Trophoblast cell (in vitro differentiated cells and primary cell): ENCODE measurements at regions not wholly inside any gene's neighbourhood (a gene's known extent, or its start where the extent isn't known, plus 50 kb on each side); places are given as distances from the start of the nearest gene placed in this dataset.

Experiments used
- DNase-seq, 2 donors: peaks; one replicate each; pipeline ENCODE4 v3.0.0-alpha.2; 2016
- H2AFZ ChIP-seq: 2 replicates; pipeline ENCODE4 v1.6.1; 2013; ENCODE audit warnings: low read length, moderate library complexity, mild to moderate bottlenecking; ENCODE audit not compliant: insufficient read depth, poor library complexity
- H2AK5ac ChIP-seq: 2 replicates; pipeline ENCODE4 v1.6.1; 2013; ENCODE audit warnings: mild to moderate bottlenecking, low read length
- H2BK120ac ChIP-seq: 2 replicates; pipeline ENCODE4 v1.6.1; 2013; ENCODE audit warnings: low read length, mild to moderate bottlenecking, moderate library complexity; ENCODE audit not compliant: insufficient read depth, poor library complexity
- H2BK12ac ChIP-seq: 2 replicates; pipeline ENCODE4 v1.6.1; 2013; ENCODE audit warnings: mild to moderate bottlenecking, low read length, moderate library complexity
- H2BK5ac ChIP-seq: 2 replicates; pipeline ENCODE4 v1.6.1; 2013; ENCODE audit warnings: low read length, low read depth, moderate library complexity, mild to moderate bottlenecking; ENCODE audit not compliant: poor library complexity
- H3K14ac ChIP-seq: 2 replicates; pipeline ENCODE4 v1.6.1; 2013; ENCODE audit warnings: mild to moderate bottlenecking, low read length
- H3K18ac ChIP-seq: 2 replicates; pipeline ENCODE4 v1.6.1; 2013; ENCODE audit warnings: mild to moderate bottlenecking, low read length
- H3K23ac ChIP-seq: 2 replicates; pipeline ENCODE4 v1.6.1; 2013; ENCODE audit warnings: low read length
- H3K27ac ChIP-seq: 2 replicates; pipeline ENCODE4 v1.5.1; 2013; ENCODE audit warnings: low read depth, mild to moderate bottlenecking, inconsistent platforms, low read length, moderate library complexity
- H3K27me3 ChIP-seq: 2 replicates; pipeline ENCODE4 v1.6.1; 2013; ENCODE audit warnings: inconsistent platforms, mild to moderate bottlenecking, low read length, moderate library complexity; ENCODE audit not compliant: insufficient read depth
- H3K36me3 ChIP-seq, 2 experiments: 1 replicate in 1 of 2; 2 replicates in 1 of 2; pipeline ENCODE4 v1.6.1; 2013; ENCODE audit warnings: low read length in 2 of 2, mild to moderate bottlenecking in 2 of 2, moderate library complexity in 1 of 2; ENCODE audit not compliant: insufficient read depth in 2 of 2, control insufficient read depth in 1 of 2
- H3K4ac ChIP-seq: 2 replicates; pipeline ENCODE4 v1.6.1; 2013; ENCODE audit warnings: low read depth, mild to moderate bottlenecking, low read length, moderate library complexity
- H3K4me1 ChIP-seq, 2 experiments: 1 replicate in 1 of 2; 2 replicates in 1 of 2; pipeline ENCODE4 v1.6.1; 2013; ENCODE audit warnings: low read length in 2 of 2, mild to moderate bottlenecking in 2 of 2, moderate library complexity in 1 of 2; ENCODE audit not compliant: insufficient read depth in 2 of 2, control insufficient read depth in 1 of 2
- H3K4me2 ChIP-seq: 2 replicates; pipeline ENCODE4 v1.6.1; 2013; ENCODE audit warnings: inconsistent platforms, mild to moderate bottlenecking, low read length, moderate library complexity
- H3K4me3 ChIP-seq: 2 replicates; pipeline ENCODE4 v1.5.1; 2013; ENCODE audit warnings: mild to moderate bottlenecking, low read depth, low read length, inconsistent platforms
- H3K79me1 ChIP-seq: one replicate; pipeline ENCODE4 v1.6.1; 2013; ENCODE audit warnings: low read length
- H3K79me2 ChIP-seq: 2 replicates; pipeline ENCODE4 v1.6.1; 2013; ENCODE audit warnings: low read length, mild to moderate bottlenecking; ENCODE audit not compliant: control insufficient read depth, insufficient read depth, poor library complexity
- H3K9ac ChIP-seq: 2 replicates; pipeline ENCODE4 v1.6.1; 2013; ENCODE audit warnings: mild to moderate bottlenecking, low read length
- H3K9me3 ChIP-seq: 2 replicates; pipeline ENCODE4 v1.6.1; 2013; ENCODE audit warnings: low read depth, mild to moderate bottlenecking, control low read depth, inconsistent platforms, low read length; ENCODE audit not compliant: insufficient read depth
- H4K12ac ChIP-seq: 2 replicates; pipeline ENCODE4 v1.6.1; 2013; ENCODE audit warnings: low read depth, mild to moderate bottlenecking, low read length, moderate library complexity
- H4K8ac ChIP-seq: 2 replicates; pipeline ENCODE4 v1.6.1; 2013; ENCODE audit warnings: low read depth, mild to moderate bottlenecking, low read length, moderate library complexity
- H4K91ac ChIP-seq: one replicate; pipeline ENCODE4 v1.6.1; 2013; ENCODE audit warnings: low read depth, mild to moderate bottlenecking, low read length, moderate library complexity
- WGBS: extraction: QIAGEN DNeasy Blood & Tissue Kit; methylation state at CpG from one replicate; pipeline ENCODE4 v1.1.7; 2013; ENCODE audit warnings: missing lambda C conversion rate; ENCODE audit not compliant: insufficient read length, insufficient coverage; ENCODE audit errors: extremely low coverage; 5-methylcytosine and 5-hydroxymethylcytosine counted together

DNA sequence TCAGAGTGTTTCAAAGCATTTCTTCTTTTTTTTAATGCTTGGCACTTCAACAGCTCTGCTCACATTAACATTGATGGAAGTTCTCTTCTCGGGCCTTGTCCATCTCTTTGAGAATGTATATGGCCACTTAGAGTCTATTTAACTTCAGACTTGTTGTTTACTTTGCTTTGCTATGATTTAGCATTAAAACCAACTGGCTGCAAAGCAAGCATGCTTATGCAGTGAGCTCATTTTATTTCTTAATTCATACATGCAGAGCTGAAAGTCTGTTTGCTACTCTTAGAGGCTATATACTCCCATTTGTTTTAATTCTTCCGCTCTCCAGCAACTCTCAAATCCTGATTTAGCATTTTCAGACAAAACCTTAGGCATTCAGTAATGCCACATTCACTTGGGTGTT is 107.6 kb upstream of the PACRGL start:
- Histone ChIP-seq H3K79me1 (no peaks in the 10 kb centered on the region), H2BK12ac (no peak overlapping the region), H3K36me3 (no peaks in the 10 kb centered on the region), H2BK120ac (no peak overlapping the region), H2AK5ac (no peak overlapping the region), H3K18ac (no peak overlapping the region), H3K9ac (no peak overlapping the region), H3K4ac (no peak overlapping the region), H4K8ac (no peak overlapping the region), H2BK5ac (no peak overlapping the region), H3K79me2 (no peaks in the 10 kb centered on the region), H4K12ac (no peak overlapping the region), H3K27me3 (no peaks in the 10 kb centered on the region), H3K4me1 (no peaks in the 10 kb centered on the region), H3K14ac (no peak overlapping the region), H3K9me3 (no peaks in the 10 kb centered on the region), H2AFZ (no peak overlapping the region), H3K4me3 (no peak overlapping the region), H3K4me2 (no peak overlapping the region), H3K27ac (no peak overlapping the region), H4K91ac (no peak overlapping the region), H3K23ac (no peak overlapping the region)
- no peak for DNase-seq
- WGBS: no CpG with 5 or more reads among the region's 2 CpGs

DNA sequence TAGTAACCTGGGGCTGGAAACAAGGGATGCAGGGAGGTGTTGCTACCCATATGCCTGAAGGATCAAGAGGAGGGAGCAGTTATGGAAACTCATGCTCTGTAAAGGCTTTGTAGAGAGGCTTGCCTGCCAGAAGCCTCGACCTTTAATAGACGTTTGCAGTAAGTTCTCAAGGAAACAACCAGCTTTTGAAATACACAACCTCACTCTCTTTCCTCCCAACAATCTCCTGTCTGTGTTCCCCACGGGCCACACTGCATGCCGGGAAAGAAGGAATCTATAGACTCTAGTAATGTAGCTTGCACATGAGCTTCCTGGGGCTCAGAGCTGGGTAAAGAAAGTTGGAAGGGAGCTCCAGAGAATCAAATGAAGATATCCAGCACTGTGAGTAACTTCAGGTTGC is 101.6 kb upstream of the PACRGL start:
- no peak overlapping the region for H2AK5ac ChIP-seq
- H3K4me1 ChIP-seq: no peaks in the 10 kb centered on the region
- no peak overlapping the region for H3K4me3 ChIP-seq
- no peak overlapping the region for H3K23ac ChIP-seq
- no CpG with 5 or more reads among the region's 4 CpGs for WGBS
- no peak overlapping the region for H4K91ac ChIP-seq
- H3K18ac ChIP-seq: no peak overlapping the region
- no peak overlapping the region for H3K9ac ChIP-seq
- no peaks in the 10 kb centered on the region for H3K9me3 ChIP-seq
- no peak overlapping the region for H2AFZ ChIP-seq
- no peak overlapping the region for H4K12ac ChIP-seq
- DNase-seq: no peak
- no peaks in the 10 kb centered on the region for H3K79me2 ChIP-seq
- no peak overlapping the region for H3K14ac ChIP-seq
- H2BK12ac ChIP-seq: no peak overlapping the region
- H3K4ac ChIP-seq: no peak overlapping the region
- H2BK5ac ChIP-seq: no peak overlapping the region
- H3K79me1 ChIP-seq: no peaks in the 10 kb centered on the region
- no peak overlapping the region for H3K27ac ChIP-seq
- H3K36me3 ChIP-seq: no peaks in the 10 kb centered on the region
- no peaks in the 10 kb centered on the region for H3K27me3 ChIP-seq
- no peak overlapping the region for H3K4me2 ChIP-seq
- H2BK120ac ChIP-seq: no peak overlapping the region
- H4K8ac ChIP-seq: no peak overlapping the region

- Histone ChIP-seq H4K12ac (no peak overlapping the region), H3K4me3 (no peak overlapping the region), H3K79me1 (no peaks in the 10 kb centered on the region), H2AFZ (no peak overlapping the region), H3K79me2 (no peaks in the 10 kb centered on the region), H2BK5ac (no peak overlapping the region), H3K14ac (no peak overlapping the region), H3K9ac (no peak overlapping the region), H3K27ac (no peak overlapping the region), H2AK5ac (no peak overlapping the region), H2BK12ac (no peak overlapping the region), H3K4me1 (no peaks in the 10 kb centered on the region), H3K4ac (no peak overlapping the region), H3K4me2 (no peak overlapping the region), H3K23ac (no peak overlapping the region), H3K18ac (no peak overlapping the region), H3K9me3 (no peaks in the 10 kb centered on the region), H3K27me3 (no peaks in the 10 kb centered on the region), H2BK120ac (no peak overlapping the region), H4K91ac (no peak overlapping the region), H3K36me3 (no peaks in the 10 kb centered on the region), H4K8ac (no peak overlapping the region)
- no CpG with 5 or more reads among the region's 3 CpGs for WGBS
- peak in 1 of 2 donors; percentile 3 for DNase-seq
These were observed 96.5 kb upstream of the PACRGL start for GRCh38 chr4:20603671-20604313.

DNA sequence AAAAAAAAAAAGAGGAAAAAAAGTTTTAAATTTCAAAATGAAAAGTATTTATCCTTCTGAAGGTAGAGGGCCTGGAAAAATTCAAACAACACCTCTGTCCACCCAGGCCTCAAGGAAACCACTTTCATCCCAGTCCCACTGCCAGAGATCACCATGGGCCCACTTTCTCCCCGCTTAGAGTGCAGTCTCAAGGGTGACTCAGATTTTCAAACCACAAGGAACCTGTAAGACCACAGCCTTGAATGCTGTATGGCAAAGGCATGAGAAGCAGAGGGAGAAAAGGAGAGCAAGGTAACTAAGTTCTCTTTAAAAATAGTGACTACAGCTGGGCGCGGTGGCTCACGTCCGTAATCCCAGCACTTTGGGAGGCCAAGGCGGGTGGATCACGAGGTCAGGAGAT is 87.9 kb upstream of the PACRGL start:
- H3K27ac ChIP-seq: no peak overlapping the region
- H2BK5ac ChIP-seq: no peak overlapping the region
- no peak overlapping the region for H2BK12ac ChIP-seq
- H3K79me2 ChIP-seq: no peaks in the 10 kb centered on the region
- H3K9me3 ChIP-seq: no peaks in the 10 kb centered on the region
- H2AK5ac ChIP-seq: no peak overlapping the region
- H3K4me3 ChIP-seq: no peak overlapping the region
- no peaks in the 10 kb centered on the region for H3K79me1 ChIP-seq
- H4K12ac ChIP-seq: no peak overlapping the region
- no peak for DNase-seq
- no peak overlapping the region for H4K8ac ChIP-seq
- H3K4ac ChIP-seq: no peak overlapping the region
- no peak overlapping the region for H3K23ac ChIP-seq
- no peak overlapping the region for H3K14ac ChIP-seq
- no CpG with 5 or more reads among the region's 7 CpGs for WGBS
- H3K27me3 ChIP-seq: no peaks in the 10 kb centered on the region
- peaks cover 2% of the 10 kb centered on the region in 2 experiments for H3K36me3 ChIP-seq
- H4K91ac ChIP-seq: no peak overlapping the region
- H3K18ac ChIP-seq: no peak overlapping the region
- no peak overlapping the region for H3K9ac ChIP-seq
- peaks cover 0 to 7% of the 10 kb centered on the region in 2 experiments for H3K4me1 ChIP-seq
- H3K4me2 ChIP-seq: no peak overlapping the region
- H2BK120ac ChIP-seq: no peak overlapping the region
- no peak overlapping the region for H2AFZ ChIP-seq
